MM.1S (cell line): ENCODE measurements at regions not wholly inside any gene's neighbourhood (a gene's known extent, or its start where the extent isn't known, plus 50 kb on each side); places are given as distances from the start of the nearest gene placed in this dataset.

ENCODE experiments used
- EZH2 ChIP-seq: fragments of 300-600 bp; sonication (generic); optimal IDR thresholded peaks from 2 replicates; pipeline ENCODE3; 2017; ENCODE audit warnings: low read depth, mild to moderate bottlenecking, antibody characterized with exemption, low read length, mixed read lengths
- EZH2phosphoT487 ChIP-seq: fragments of 300-600 bp; sonication (generic); IDR thresholded peaks from 2 replicates; pipeline ENCODE4 v1.6.1; 2018; ENCODE audit warnings: antibody characterized with exemption, low read length
- TF ChIP-seq, protein P1 (sequence below): fragments of 300-600 bp; sonication (generic); IDR thresholded peaks from 2 replicates; pipeline ENCODE4 v1.5.1; 2016; ENCODE audit warnings: antibody characterized with exemption, low read length, mixed read lengths

DNA sequence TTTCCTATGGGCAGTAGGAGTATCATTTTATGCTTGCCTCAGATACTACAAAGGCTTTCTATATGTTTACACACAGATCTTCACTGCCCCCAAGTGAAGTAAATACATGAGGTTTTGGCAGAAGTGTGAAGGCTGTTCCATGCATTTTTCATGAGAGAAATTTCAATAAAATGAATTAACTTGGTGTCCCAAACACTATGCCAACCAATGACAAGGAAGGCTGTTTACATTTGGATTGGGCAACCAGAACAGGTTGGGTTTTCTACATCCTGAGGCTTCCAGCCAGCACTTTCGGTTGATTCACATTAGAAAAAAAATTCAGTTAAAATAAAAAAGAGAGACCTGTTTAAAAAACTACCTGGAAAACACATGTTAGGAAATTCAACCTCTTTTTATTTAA, 625.4 kb downstream of the KCNJ2 start:
- TF ChIP-seq, protein P1, sequence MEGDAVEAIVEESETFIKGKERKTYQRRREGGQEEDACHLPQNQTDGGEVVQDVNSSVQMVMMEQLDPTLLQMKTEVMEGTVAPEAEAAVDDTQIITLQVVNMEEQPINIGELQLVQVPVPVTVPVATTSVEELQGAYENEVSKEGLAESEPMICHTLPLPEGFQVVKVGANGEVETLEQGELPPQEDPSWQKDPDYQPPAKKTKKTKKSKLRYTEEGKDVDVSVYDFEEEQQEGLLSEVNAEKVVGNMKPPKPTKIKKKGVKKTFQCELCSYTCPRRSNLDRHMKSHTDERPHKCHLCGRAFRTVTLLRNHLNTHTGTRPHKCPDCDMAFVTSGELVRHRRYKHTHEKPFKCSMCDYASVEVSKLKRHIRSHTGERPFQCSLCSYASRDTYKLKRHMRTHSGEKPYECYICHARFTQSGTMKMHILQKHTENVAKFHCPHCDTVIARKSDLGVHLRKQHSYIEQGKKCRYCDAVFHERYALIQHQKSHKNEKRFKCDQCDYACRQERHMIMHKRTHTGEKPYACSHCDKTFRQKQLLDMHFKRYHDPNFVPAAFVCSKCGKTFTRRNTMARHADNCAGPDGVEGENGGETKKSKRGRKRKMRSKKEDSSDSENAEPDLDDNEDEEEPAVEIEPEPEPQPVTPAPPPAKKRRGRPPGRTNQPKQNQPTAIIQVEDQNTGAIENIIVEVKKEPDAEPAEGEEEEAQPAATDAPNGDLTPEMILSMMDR, result no peak
- TF ChIP-seq EZH2phosphoT487 (no peak), EZH2 (no peak)
